ENCODE measurements at regions not wholly inside any gene's neighbourhood (a gene's known extent, or its start where the extent isn't known, plus 50 kb on each side); places are given as distances from the start of the nearest gene placed in this dataset.
"Not testable (repeated sequence)": the region's sequence is repeated elsewhere in the genome, so short reads cannot be mapped to it uniquely, and the experiment has no call there.

- H3K27ac Mint-ChIP-seq, result no peak overlapping the region
- peaks cover 0 to 2% (median 0%) of the 10 kb centered on the region in 4 donors for H3K4me1 Mint-ChIP-seq
- no peaks in the 10 kb centered on the region for H3K36me3 Mint-ChIP-seq
- POLR2A ChIA-PET, result interaction anchor here (0.9 kb wide), 1 partner anchor 10 kb away, joined by 3 read pairs; no protein-coding TSS in a partner anchor
- no peaks in the 10 kb centered on the region for H3K9me3 Mint-ChIP-seq
- no peak overlapping the region for H3K4me3 Mint-ChIP-seq
- H3K27me3 Mint-ChIP-seq, result no peaks in the 10 kb centered on the region
- DNase-seq (no peak), ATAC-seq (no peak)
Observed at GRCh38 chr1:101363891-101364318, 127.1 kb downstream of the S1PR1 start.

- H3K4me3 Mint-ChIP-seq, result no peak overlapping the region
- no peaks in the 10 kb centered on the region for H3K36me3 Mint-ChIP-seq
- POLR2A ChIA-PET, result interaction anchor here (0.9 kb wide), 1 partner anchor 11 kb away, joined by 3 read pairs; no protein-coding TSS in a partner anchor
- H3K27me3 Mint-ChIP-seq, result no peaks in the 10 kb centered on the region
- DNase-seq (no peak), ATAC-seq (no peak)
- no peaks in the 10 kb centered on the region for H3K9me3 Mint-ChIP-seq
- H3K4me1 Mint-ChIP-seq, result peaks cover 0 to 2% (median 0%) of the 10 kb centered on the region in 4 donors
- peak overlapping the region in 1 of 10 donors; percentile 12 for H3K27ac Mint-ChIP-seq
Observed at GRCh38 chr1:101364370-101365120, 127.7 kb downstream of the S1PR1 start.

GRCh38 chr1:101365186-101365585 lies 128.4 kb downstream of the S1PR1 start:
- POLR2A ChIA-PET, result no interaction called here
- ATAC-seq, result no peak
- H3K9me3 Mint-ChIP-seq, result no peaks in the 10 kb centered on the region
- H3K4me1 Mint-ChIP-seq, result peaks cover 0 to 2% (median 0%) of the 10 kb centered on the region in 4 donors
- H3K36me3 Mint-ChIP-seq, result no peaks in the 10 kb centered on the region
- H3K4me3 Mint-ChIP-seq, result no peak overlapping the region
- no peaks in the 10 kb centered on the region for H3K27me3 Mint-ChIP-seq
- no peak overlapping the region for H3K27ac Mint-ChIP-seq
- no peak for DNase-seq

DNA sequence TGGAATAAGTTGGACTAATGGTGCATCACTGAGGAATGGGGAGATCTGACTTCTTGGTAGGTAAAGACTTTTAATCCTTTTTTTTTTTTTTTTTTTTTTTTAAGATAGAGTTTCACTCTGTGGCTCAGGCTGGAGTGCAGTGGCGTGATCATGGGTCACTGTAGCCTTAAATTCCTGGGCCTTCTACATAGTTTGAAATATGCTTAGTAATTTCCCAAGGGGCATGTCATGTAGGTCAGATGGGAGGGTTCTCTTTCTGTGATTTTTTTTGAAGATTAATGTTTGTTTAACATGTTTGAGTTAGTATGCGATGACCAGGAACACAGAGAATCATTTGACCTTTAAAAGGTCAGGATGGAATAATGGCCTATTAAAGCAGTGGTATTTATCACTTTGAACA lies 129.1 kb downstream of the S1PR1 start:
- POLR2A ChIA-PET, result no interaction called here
- ATAC-seq, result no peak
- no peaks in the 10 kb centered on the region for H3K36me3 Mint-ChIP-seq
- H3K9me3 Mint-ChIP-seq, result no peaks in the 10 kb centered on the region
- DNase-seq, result no peak
- H3K4me3 Mint-ChIP-seq, result no peak overlapping the region
- H3K27me3 Mint-ChIP-seq, result no peaks in the 10 kb centered on the region
- H3K4me1 Mint-ChIP-seq, result peaks cover 0 to 2% (median 1%) of the 10 kb centered on the region in 4 donors
- no peak overlapping the region for H3K27ac Mint-ChIP-seq

- POLR2A ChIA-PET, result no interaction called here
- Mint-ChIP-seq H3K4me1 (peaks cover 0 to 9% (median 5%) of the 10 kb centered on the region in 4 donors), H3K36me3 (no peaks in the 10 kb centered on the region), H3K4me3 (no peak overlapping the region), H3K27me3 (no peaks in the 10 kb centered on the region), H3K27ac (peak overlapping the region in 1 of 10 donors; percentile 14), H3K9me3 (no peaks in the 10 kb centered on the region)
- no peak for DNase-seq
- no peak for ATAC-seq
Observed at GRCh38 chr1:101366513-101367215, 129.8 kb downstream of the S1PR1 start.

DNA sequence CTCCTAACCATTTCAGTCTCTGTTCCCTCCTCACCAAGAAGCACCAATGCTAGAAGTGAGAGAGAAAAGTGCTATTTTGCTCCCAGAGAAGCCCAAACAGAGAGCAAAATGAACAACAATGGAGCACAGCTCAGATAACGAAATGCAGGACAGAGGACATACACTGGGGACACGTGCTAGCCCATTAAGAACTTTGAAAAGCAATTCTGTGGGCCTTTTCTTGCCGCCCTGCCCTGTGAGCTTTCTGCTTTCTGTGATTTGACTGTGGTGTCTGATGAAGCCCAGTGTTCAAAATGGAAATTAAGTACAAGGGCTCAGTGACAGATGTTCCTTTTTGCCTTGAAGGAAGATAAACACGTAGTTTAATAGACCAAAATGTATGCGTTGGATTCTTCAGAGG lies 130.8 kb downstream of the S1PR1 start:
- H3K27me3 Mint-ChIP-seq, result no peaks in the 10 kb centered on the region
- DNase-seq (no peak), ATAC-seq (no peak)
- H3K36me3 Mint-ChIP-seq, result no peaks in the 10 kb centered on the region
- POLR2A ChIA-PET, result no interaction called here
- H3K4me1 Mint-ChIP-seq, result peaks cover 0 to 10% (median 6%) of the 10 kb centered on the region in 4 donors
- H3K9me3 Mint-ChIP-seq, result peaks cover 0 to 5% (median 0%) of the 10 kb centered on the region in 9 donors
- no peak overlapping the region for H3K27ac Mint-ChIP-seq
- no peak overlapping the region for H3K4me3 Mint-ChIP-seq

GRCh38 chr1:101370488-101370887 lies 133.7 kb downstream of the S1PR1 start:
- Mint-ChIP-seq H3K9me3 (peaks cover 0 to 12% (median 3%) of the 10 kb centered on the region in 9 donors), H3K4me3 (no peak overlapping the region), H3K4me1 (peaks cover 0 to 10% (median 5%) of the 10 kb centered on the region in 4 donors), H3K27ac (no peak overlapping the region), H3K36me3 (no peaks in the 10 kb centered on the region), H3K27me3 (no peaks in the 10 kb centered on the region)
- ATAC-seq, result no peak
- no peak for DNase-seq
- POLR2A ChIA-PET, result no interaction called here

GRCh38 chr1:101371259-101371658 lies 134.4 kb downstream of the S1PR1 start:
- Mint-ChIP-seq H3K4me3 (no peak overlapping the region), H3K27me3 (no peaks in the 10 kb centered on the region), H3K9me3 (peaks cover 0 to 12% (median 3%) of the 10 kb centered on the region in 9 donors), H3K4me1 (peaks cover 0 to 10% (median 5%) of the 10 kb centered on the region in 4 donors), H3K36me3 (no peaks in the 10 kb centered on the region), H3K27ac (no peak overlapping the region)
- POLR2A ChIA-PET, result interaction anchor here (0.8 kb wide), 1 partner anchor 14 kb away, joined by 3 read pairs; no protein-coding TSS in a partner anchor
- ATAC-seq (peak in 1 of 2 donors; percentile 37), DNase-seq (no peak)

DNA sequence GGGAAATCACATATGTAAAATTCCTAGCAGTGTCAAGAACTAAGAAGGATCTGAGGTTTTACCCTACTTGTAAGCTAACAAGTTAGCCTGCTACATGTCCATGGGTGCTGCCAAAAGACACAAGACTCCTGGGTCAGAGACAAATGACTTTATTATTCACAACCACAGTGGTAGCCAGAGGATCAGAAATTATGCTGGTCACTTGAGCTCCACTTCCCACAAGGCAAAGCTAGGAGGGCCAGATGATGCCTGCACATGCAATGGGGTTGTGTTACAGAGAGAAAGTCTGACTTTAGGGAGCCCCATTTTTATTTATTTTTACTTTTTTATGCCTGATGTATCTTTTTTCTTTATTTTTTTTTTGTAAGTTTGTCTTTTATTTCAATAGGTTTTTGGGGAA lies 136.8 kb downstream of the S1PR1 start:
- Mint-ChIP-seq H3K4me1 (peaks cover 0 to 10% (median 5%) of the 10 kb centered on the region in 4 donors), H3K4me3 (no peak overlapping the region), H3K27me3 (no peaks in the 10 kb centered on the region), H3K27ac (no peak overlapping the region), H3K9me3 (peaks cover 0 to 12% (median 3%) of the 10 kb centered on the region in 9 donors), H3K36me3 (no peaks in the 10 kb centered on the region)
- no peak for DNase-seq
- POLR2A ChIA-PET, result no interaction called here
- no peak for ATAC-seq

- peaks cover 0 to 19% (median 7%) of the 10 kb centered on the region in 4 donors for H3K4me1 Mint-ChIP-seq
- POLR2A ChIA-PET, H3K27me3 Mint-ChIP-seq, H3K36me3 Mint-ChIP-seq, DNase-seq, ATAC-seq, H3K27ac Mint-ChIP-seq, H3K4me3 Mint-ChIP-seq: not testable (repeated sequence)
- peaks cover 0 to 12% (median 3%) of the 10 kb centered on the region in 9 donors for H3K9me3 Mint-ChIP-seq
Observed at GRCh38 chr1:101375448-101375847, 138.6 kb downstream of the S1PR1 start.

DNA sequence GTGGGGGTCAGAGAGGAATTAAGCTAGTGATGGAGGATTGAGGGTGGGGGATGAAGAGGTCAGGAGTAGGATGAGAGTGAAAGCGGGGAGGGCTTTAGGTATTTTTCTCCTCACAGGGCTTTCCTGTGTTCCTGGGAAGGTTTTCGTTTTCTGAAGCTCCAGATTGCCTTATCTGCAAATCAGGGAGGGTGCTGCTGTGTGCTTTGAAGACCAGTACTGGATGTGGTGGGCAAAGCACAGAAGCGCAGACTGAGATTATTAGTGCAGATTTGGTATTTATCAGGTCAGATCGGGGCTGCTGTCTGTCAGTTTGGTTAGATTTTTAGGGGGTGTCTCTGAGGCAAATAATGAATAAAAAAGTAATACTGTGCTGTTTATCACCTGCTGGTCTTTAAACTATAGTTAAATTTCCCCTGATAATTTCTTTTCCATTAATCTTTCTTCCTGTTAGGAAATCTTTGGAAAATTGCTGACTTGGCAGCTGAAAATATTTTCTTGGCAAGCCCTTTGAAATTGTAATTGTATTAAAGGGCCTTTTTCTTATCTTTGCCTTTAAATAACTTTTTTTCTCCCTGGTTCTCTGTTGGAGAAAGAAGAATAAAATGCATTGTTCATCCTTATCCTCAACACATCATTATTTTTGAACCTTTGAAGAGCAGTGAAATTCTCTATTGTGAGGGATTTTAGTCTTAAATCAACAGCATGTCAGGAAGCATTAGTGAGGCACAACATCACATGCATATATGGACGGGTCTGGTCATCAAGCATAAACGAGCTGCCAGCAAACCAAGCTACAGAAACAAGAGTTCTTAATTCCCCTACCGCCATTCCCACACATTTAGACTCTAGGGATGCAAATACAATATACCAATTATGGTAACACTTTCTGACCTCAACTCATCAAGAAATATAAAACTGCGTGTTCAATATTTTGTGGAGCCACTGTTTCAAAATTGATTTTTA lies 139.6 kb downstream of the S1PR1 start:
- Mint-ChIP-seq H3K9me3 (peaks cover 0 to 12% (median 3%) of the 10 kb centered on the region in 9 donors), H3K4me3 (no peak overlapping the region), H3K27me3 (no peaks in the 10 kb centered on the region)

DNA sequence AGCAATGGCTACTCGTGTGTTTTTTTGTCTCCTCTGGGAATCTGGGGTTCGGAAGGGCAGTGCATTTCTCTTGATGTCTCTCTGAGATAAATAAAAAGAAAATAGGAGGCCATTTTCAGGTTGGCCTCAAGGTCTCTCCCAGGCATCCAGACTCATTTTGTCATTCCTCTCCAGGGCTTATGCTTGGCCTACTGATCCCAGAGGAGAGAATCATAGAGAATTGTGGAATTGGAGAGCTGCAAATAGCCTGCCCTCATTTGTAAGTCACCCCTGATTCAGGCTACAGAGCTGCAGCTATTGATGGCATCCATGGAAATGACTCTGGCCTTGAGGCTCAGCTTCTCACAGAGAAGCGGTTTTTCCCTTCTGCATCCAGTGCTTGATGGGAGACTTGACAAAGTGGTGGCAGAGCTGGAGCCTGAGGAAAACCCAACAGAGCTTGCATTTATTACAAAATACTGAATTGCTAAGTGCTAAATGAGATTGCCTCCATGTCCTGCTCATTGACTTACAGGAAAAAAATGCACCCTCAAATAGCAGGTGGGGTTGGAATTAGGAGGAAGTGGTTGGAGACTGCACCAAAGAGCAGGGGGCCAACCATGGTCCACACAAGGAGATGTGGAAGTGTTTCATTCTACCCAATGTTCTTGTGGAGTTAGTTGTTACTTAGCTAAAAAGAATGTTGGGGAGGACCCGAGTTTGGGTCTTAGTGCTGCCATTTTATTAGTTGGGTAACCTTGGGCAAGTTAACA lies 140.4 kb downstream of the S1PR1 start:
- peaks cover 0 to 9% (median 2%) of the 10 kb centered on the region in 4 donors for H3K4me1 Mint-ChIP-seq

More for the DNA sequence above, 139.6 kb downstream of the S1PR1 start:
- no peak for ATAC-seq
- H3K4me1 Mint-ChIP-seq, result peaks cover 0 to 13% (median 4%) of the 10 kb centered on the region in 4 donors
- no peak for DNase-seq
- no peak overlapping the region for H3K27ac Mint-ChIP-seq
- POLR2A ChIA-PET, result no interaction called here
- H3K36me3 Mint-ChIP-seq, result no peaks in the 10 kb centered on the region

More for the DNA sequence above, 140.4 kb downstream of the S1PR1 start:
- Mint-ChIP-seq H3K27ac (no peak overlapping the region), H3K36me3 (no peaks in the 10 kb centered on the region), H3K9me3 (peaks cover 0 to 10% (median 3%) of the 10 kb centered on the region in 9 donors), H3K4me3 (no peak overlapping the region), H3K27me3 (no peaks in the 10 kb centered on the region)
- ATAC-seq (no peak), DNase-seq (no peak)
- POLR2A ChIA-PET, result no interaction called here

Measured in naive thymus-derived CD8-positive, alpha-beta T cell (primary cell).